GM23338 (cell line): ENCODE measurements at regions not wholly inside any gene's neighbourhood (a gene's known extent, or its start where the extent isn't known, plus 50 kb on each side); places are given as distances from the start of the nearest gene placed in this dataset.

ENCODE experiments used
- ATAC-seq: fragments of 200-7000 bp; cut with Tn5 transposase; 3 replicates; pipeline ENCODE4 v1.9.1; 2020
- DNase-seq: peaks from one replicate; pipeline ENCODE4 v3.0.0-alpha.2; 2015; ENCODE audit warnings: low spot score
- H2AFZ ChIP-seq: fragments of 200-600 bp; sonication (generic); 2 replicates; pipeline ENCODE4 v1.8.0; 2016; ENCODE audit warnings: antibody characterized with exemption, mild to moderate bottlenecking, moderate library complexity
- H3F3A ChIP-seq: fragments of 200-600 bp; sonication (generic); replicated peaks from 2 replicates; pipeline ENCODE4 v1.8.0; 2017; ENCODE audit warnings: antibody characterized with exemption, mixed run types, low read depth
- H3K27ac ChIP-seq: fragments of 200-600 bp; sonication (generic); 2 replicates; pipeline ENCODE4 v1.6.1; 2016; ENCODE audit warnings: low read depth
- H3K27me3 ChIP-seq: fragments of 200-600 bp; sonication (generic); 2 replicates; pipeline ENCODE4 v1.8.0; 2016; ENCODE audit warnings: mild to moderate bottlenecking, mixed run types, moderate library complexity; ENCODE audit not compliant: insufficient read depth
- H3K36me3 ChIP-seq: fragments of 200-600 bp; sonication (generic); 2 replicates; pipeline ENCODE4 v1.8.0; 2016; ENCODE audit warnings: mild to moderate bottlenecking; ENCODE audit not compliant: insufficient read depth
- H3K4me1 ChIP-seq: fragments of 200-600 bp; sonication (generic); 2 replicates; pipeline ENCODE4 v1.8.0; 2016; ENCODE audit warnings: mild to moderate bottlenecking, moderate library complexity; ENCODE audit not compliant: insufficient read depth
- H3K4me2 ChIP-seq: fragments of 200-600 bp; sonication (generic); 2 replicates; pipeline ENCODE4 v1.7.1; 2017; ENCODE audit warnings: mixed run types
- H3K4me3 ChIP-seq: fragments of 200-600 bp; sonication (generic); 2 replicates; pipeline ENCODE4 v1.6.1; 2016; ENCODE audit warnings: mixed run types
- H3K79me2 ChIP-seq: fragments of 200-600 bp; sonication (generic); replicated peaks from 2 replicates; pipeline ENCODE4 v1.8.0; 2017; ENCODE audit warnings: mild to moderate bottlenecking; ENCODE audit not compliant: insufficient read depth
- H3K9me2 ChIP-seq: fragments of 200-600 bp; sonication (generic); 2 replicates; pipeline ENCODE4 v1.8.0; 2017; ENCODE audit not compliant: insufficient read depth
- H4K20me1 ChIP-seq: fragments of 200-600 bp; sonication (generic); replicated peaks from 2 replicates; pipeline ENCODE4 v1.8.0; 2017; ENCODE audit warnings: mild to moderate bottlenecking; ENCODE audit not compliant: insufficient read depth
- H3K27ac Mint-ChIP-seq: 2 replicates; pipeline ENCODE4 v1.8.0; 2020; ENCODE audit warnings: inconsistent platforms, mild to moderate bottlenecking, moderate library complexity, mixed read lengths
- H3K27me3 Mint-ChIP-seq: 3 replicates; pipeline ENCODE4 v1.8.0; 2022; ENCODE audit warnings: low read depth, mild to moderate bottlenecking, moderate library complexity, mixed read lengths, inconsistent platforms; ENCODE audit not compliant: insufficient read depth, poor library complexity
- H3K36me3 Mint-ChIP-seq: 3 replicates; pipeline ENCODE4 v1.8.0; 2021; ENCODE audit warnings: low read depth, mild to moderate bottlenecking, inconsistent platforms, moderate library complexity, mixed read lengths
- H3K4me1 Mint-ChIP-seq: 3 replicates; pipeline ENCODE4 v1.8.0; 2020; ENCODE audit warnings: mild to moderate bottlenecking, inconsistent platforms, mixed read lengths
- H3K4me3 Mint-ChIP-seq: 3 replicates; pipeline ENCODE4 v1.8.0; 2021; ENCODE audit warnings: moderate library complexity, mild to moderate bottlenecking, inconsistent platforms, mixed read lengths
- H3K9me3 Mint-ChIP-seq: 3 replicates; pipeline ENCODE4 v1.8.0; 2020; ENCODE audit warnings: moderate library complexity, mild to moderate bottlenecking, inconsistent platforms, mixed read lengths
- CREB1 ChIP-seq: fragments of 250-450 bp; sonication (Bioruptor Pico); IDR thresholded peaks from 2 replicates; pipeline ENCODE4 v1.5.0; 2020; ENCODE audit warnings: low read depth, mild to moderate bottlenecking, moderate library complexity
- ETS1 ChIP-seq: IDR thresholded peaks from 2 replicates; pipeline ENCODE4 v1.6.1; 2016; ENCODE audit warnings: antibody characterized with exemption
- EZH2 ChIP-seq: fragments of 200-600 bp; sonication (generic); IDR thresholded peaks from one replicate; pipeline ENCODE4 v1.8.0; 2017; ENCODE audit warnings: antibody characterized with exemption, mild to moderate bottlenecking, low read depth; ENCODE audit not compliant: unreplicated experiment
- EZH2phosphoT487 ChIP-seq: fragments of 200-600 bp; sonication (generic); IDR thresholded peaks from one replicate; pipeline ENCODE4 v1.8.1; 2018; ENCODE audit warnings: antibody characterized with exemption; ENCODE audit not compliant: unreplicated experiment
- JUNB ChIP-seq: IDR thresholded peaks from one replicate; pipeline ENCODE4 v1.6.1; 2016; ENCODE audit warnings: antibody characterized with exemption; ENCODE audit not compliant: unreplicated experiment
- NANOG ChIP-seq: IDR thresholded peaks from 2 replicates; pipeline ENCODE4 v1.6.1; 2016; ENCODE audit warnings: antibody characterized with exemption, borderline replicate concordance
- POLR2AphosphoS5 ChIP-seq: IDR thresholded peaks from 2 replicates; pipeline ENCODE4 v1.6.1; 2016; ENCODE audit warnings: antibody characterized with exemption, low read depth
- REST ChIP-seq: IDR thresholded peaks from one replicate; pipeline ENCODE4 v1.6.1; 2018; ENCODE audit warnings: antibody characterized with exemption; ENCODE audit not compliant: unreplicated experiment
- STAT1 ChIP-seq: IDR thresholded peaks from one replicate; pipeline ENCODE4 v1.6.1; 2016; ENCODE audit warnings: antibody characterized with exemption; ENCODE audit not compliant: unreplicated experiment
- ZNF114 ChIP-seq: fragments of 250-450 bp; sonication (Bioruptor Pico); IDR thresholded peaks from 2 replicates; pipeline ENCODE4 v1.5.0; 2020; ENCODE audit warnings: mild to moderate bottlenecking, moderate library complexity
- ZNF331 ChIP-seq: fragments of 250-450 bp; sonication (Bioruptor Pico); IDR thresholded peaks from 2 replicates; pipeline ENCODE4 v1.5.0; 2020; ENCODE audit warnings: low read depth, mild to moderate bottlenecking, moderate library complexity
- TF ChIP-seq, protein P1 (sequence below), 2 experiments: fragments of 200-600 bp in 1 of 2; sonication (generic) in 1 of 2; conservative IDR thresholded peaks; 2 replicates each; pipeline versions ENCODE4 v1.5.1 to v1.6.1; 2016 to 2017; ENCODE audit warnings: antibody characterized with exemption in 2 of 2, low read depth in 2 of 2, mild to moderate bottlenecking in 2 of 2, moderate library complexity in 1 of 2
- TF ChIP-seq, protein P2 (sequence below): fragments of 250-450 bp; sonication (Bioruptor Pico); IDR thresholded peaks from 2 replicates; pipeline ENCODE4 v1.5.0; 2020; ENCODE audit warnings: mild to moderate bottlenecking, moderate library complexity

DNA sequence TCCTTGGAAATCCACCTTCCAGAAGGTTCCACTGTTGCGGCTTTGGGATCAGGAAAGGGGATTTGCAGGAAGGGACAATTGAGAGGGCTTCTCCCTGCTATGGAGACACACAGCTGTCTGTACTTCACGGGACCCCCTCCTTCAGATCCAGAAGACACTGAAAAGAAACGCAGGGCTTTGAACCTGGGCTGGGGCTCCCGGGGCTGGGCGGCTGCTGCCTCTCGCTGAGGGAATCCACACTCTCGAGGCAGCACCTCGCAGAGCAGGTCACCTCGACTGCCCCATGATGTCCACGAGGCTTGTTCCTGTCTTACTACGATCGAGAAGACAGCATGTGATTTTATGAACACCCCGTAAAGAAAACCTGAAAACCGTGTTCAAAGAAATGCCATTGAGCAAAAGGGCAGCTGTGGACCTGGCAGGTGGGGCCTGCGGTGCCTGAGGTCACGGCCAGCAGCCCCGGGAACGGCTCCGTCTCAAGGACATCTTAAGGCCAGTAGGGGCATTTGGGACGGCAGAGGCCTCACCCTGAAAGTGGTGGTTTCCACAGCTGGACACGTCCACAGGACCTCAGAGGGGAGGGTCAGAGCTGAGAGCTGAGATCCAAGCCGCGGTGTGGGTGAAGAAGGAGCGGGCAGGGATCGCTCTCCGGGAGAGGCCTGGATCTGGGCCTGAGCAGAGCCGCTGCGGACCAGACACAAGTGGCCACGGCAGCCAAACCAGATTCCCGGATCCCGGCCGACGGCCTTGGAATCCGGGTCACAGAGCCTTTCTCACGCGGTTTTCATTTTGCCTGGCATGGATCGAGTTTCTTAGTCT is 165.7 kb downstream of the RTP5 start:
- Histone ChIP-seq H4K20me1 (peaks cover 3% of the 10 kb centered on the region; the same call in 1 of the 2 replicates), H3K27me3 (peaks cover 24% of the 10 kb centered on the region; the same call in 1 of the 2 replicates), H3K4me1 (no peaks in the 10 kb centered on the region), H3K27ac (no peak overlapping the region), H3K36me3 (no peaks in the 10 kb centered on the region), H3K4me3 (no peak overlapping the region), H3K79me2 (no peaks in the 10 kb centered on the region), H2AFZ (no peak overlapping the region), H3K4me2 (no peak overlapping the region), H3K9me2 (no peaks in the 10 kb centered on the region), H3F3A (no peaks in the 10 kb centered on the region)
- H3K27me3 Mint-ChIP-seq, result peaks cover 23% of the 10 kb centered on the region
- no peaks in the 10 kb centered on the region for H3K9me3 Mint-ChIP-seq
- no peak overlapping the region for H3K4me3 Mint-ChIP-seq
- DNase-seq (no peak), ATAC-seq (no peak)
- H3K36me3 Mint-ChIP-seq, result no peaks in the 10 kb centered on the region
- TF ChIP-seq POLR2AphosphoS5, result no peak
- no peak for TF ChIP-seq STAT1
- TF ChIP-seq JUNB, result no peak
- TF ChIP-seq EZH2, result no peak
- TF ChIP-seq, protein P1, sequence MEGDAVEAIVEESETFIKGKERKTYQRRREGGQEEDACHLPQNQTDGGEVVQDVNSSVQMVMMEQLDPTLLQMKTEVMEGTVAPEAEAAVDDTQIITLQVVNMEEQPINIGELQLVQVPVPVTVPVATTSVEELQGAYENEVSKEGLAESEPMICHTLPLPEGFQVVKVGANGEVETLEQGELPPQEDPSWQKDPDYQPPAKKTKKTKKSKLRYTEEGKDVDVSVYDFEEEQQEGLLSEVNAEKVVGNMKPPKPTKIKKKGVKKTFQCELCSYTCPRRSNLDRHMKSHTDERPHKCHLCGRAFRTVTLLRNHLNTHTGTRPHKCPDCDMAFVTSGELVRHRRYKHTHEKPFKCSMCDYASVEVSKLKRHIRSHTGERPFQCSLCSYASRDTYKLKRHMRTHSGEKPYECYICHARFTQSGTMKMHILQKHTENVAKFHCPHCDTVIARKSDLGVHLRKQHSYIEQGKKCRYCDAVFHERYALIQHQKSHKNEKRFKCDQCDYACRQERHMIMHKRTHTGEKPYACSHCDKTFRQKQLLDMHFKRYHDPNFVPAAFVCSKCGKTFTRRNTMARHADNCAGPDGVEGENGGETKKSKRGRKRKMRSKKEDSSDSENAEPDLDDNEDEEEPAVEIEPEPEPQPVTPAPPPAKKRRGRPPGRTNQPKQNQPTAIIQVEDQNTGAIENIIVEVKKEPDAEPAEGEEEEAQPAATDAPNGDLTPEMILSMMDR (conservative IDR thresholded peaks at IDR 0.05; ENCODE audit: low read depth in 2 of 2), result no peak
- no peak for TF ChIP-seq EZH2phosphoT487
- TF ChIP-seq ZNF114, result no peak
- no peak for TF ChIP-seq CREB1 (CRISPR knock-in tag)
- TF ChIP-seq REST, result no peak
- no peak for TF ChIP-seq ZNF331
- TF ChIP-seq, protein P2, sequence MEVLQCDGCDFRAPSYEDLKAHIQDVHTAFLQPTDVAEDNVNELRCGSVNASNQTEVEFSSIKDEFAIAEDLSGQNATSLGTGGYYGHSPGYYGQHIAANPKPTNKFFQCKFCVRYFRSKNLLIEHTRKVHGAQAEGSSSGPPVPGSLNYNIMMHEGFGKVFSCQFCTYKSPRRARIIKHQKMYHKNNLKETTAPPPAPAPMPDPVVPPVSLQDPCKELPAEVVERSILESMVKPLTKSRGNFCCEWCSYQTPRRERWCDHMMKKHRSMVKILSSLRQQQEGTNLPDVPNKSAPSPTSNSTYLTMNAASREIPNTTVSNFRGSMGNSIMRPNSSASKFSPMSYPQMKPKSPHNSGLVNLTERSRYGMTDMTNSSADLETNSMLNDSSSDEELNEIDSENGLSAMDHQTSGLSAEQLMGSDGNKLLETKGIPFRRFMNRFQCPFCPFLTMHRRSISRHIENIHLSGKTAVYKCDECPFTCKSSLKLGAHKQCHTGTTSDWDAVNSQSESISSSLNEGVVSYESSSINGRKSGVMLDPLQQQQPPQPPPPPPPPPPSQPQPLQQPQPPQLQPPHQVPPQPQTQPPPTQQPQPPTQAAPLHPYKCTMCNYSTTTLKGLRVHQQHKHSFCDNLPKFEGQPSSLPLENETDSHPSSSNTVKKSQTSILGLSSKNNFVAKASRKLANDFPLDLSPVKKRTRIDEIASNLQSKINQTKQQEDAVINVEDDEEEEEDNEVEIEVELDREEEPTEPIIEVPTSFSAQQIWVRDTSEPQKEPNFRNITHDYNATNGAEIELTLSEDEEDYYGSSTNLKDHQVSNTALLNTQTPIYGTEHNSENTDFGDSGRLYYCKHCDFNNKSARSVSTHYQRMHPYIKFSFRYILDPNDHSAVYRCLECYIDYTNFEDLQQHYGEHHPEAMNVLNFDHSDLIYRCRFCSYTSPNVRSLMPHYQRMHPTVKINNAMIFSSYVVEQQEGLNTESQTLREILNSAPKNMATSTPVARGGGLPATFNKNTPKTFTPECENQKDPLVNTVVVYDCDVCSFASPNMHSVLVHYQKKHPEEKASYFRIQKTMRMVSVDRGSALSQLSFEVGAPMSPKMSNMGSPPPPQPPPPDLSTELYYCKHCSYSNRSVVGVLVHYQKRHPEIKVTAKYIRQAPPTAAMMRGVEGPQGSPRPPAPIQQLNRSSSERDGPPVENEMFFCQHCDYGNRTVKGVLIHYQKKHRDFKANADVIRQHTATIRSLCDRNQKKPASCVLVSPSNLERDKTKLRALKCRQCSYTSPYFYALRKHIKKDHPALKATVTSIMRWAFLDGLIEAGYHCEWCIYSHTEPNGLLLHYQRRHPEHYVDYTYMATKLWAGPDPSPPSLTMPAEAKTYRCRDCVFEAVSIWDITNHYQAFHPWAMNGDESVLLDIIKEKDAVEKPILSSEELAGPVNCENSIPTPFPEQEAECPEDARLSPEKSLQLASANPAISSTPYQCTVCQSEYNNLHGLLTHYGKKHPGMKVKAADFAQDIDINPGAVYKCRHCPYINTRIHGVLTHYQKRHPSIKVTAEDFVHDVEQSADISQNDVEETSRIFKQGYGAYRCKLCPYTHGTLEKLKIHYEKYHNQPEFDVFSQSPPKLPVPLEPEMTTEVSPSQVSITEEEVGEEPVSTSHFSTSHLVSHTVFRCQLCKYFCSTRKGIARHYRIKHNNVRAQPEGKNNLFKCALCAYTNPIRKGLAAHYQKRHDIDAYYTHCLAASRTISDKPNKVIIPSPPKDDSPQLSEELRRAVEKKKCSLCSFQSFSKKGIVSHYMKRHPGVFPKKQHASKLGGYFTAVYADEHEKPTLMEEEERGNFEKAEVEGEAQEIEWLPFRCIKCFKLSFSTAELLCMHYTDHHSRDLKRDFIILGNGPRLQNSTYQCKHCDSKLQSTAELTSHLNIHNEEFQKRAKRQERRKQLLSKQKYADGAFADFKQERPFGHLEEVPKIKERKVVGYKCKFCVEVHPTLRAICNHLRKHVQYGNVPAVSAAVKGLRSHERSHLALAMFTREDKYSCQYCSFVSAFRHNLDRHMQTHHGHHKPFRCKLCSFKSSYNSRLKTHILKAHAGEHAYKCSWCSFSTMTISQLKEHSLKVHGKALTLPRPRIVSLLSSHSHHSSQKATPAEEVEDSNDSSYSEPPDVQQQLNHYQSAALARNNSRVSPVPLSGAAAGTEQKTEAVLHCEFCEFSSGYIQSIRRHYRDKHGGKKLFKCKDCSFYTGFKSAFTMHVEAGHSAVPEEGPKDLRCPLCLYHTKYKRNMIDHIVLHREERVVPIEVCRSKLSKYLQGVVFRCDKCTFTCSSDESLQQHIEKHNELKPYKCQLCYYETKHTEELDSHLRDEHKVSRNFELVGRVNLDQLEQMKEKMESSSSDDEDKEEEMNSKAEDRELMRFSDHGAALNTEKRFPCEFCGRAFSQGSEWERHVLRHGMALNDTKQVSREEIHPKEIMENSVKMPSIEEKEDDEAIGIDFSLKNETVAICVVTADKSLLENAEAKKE, result no peak
- no peak for TF ChIP-seq NANOG
- no peak for TF ChIP-seq ETS1
- H3K27ac Mint-ChIP-seq, result no peak overlapping the region
- H3K4me1 Mint-ChIP-seq, result peaks cover 16% of the 10 kb centered on the region
